Uterus (tissue), 3 donors: ENCODE measurements at regions not wholly inside any gene's neighbourhood (a gene's known extent, or its start where the extent isn't known, plus 50 kb on each side); places are given as distances from the start of the nearest gene placed in this dataset.

Experiments used
- DNase-seq, 2 donors: peaks; one replicate each; pipeline ENCODE4 v3.0.0-alpha.2; 2019 to 2020
- H3K27ac ChIP-seq, 2 donors: fragments of 200-600 bp; sonication (generic); 1 replicate in 1 of 2; 2 replicates in 1 of 2; pipeline ENCODE4 v1.5.1; 2016 to 2018
- H3K27me3 ChIP-seq, 2 donors: fragments of 200-600 bp; sonication (generic); one replicate each; pipeline ENCODE4 v1.5.1; 2018 to 2019; ENCODE audit warnings: control low read depth in 1 of 2
- H3K36me3 ChIP-seq, 2 donors: fragments of 200-600 bp; sonication (generic); one replicate each; pipeline ENCODE4 v1.5.1; 2019; ENCODE audit warnings: control low read depth in 1 of 2
- H3K4me1 ChIP-seq, 2 donors: fragments of 200-600 bp; sonication (generic); one replicate each; pipeline ENCODE4 v1.5.1; 2018 to 2019; ENCODE audit warnings: control low read depth in 1 of 2
- H3K4me3 ChIP-seq, 2 donors: fragments of 200-600 bp; sonication (generic); 1 replicate in 1 of 2; 2 replicates in 1 of 2; pipeline ENCODE4 v1.5.1; 2018 to 2019; ENCODE audit warnings: mild to moderate bottlenecking in 1 of 2
- H3K9me3 ChIP-seq, 2 donors: fragments of 200-600 bp; sonication (generic); one replicate each; pipeline ENCODE4 v1.5.1; 2019; ENCODE audit warnings: control low read depth in 1 of 2
- CTCF ChIP-seq, 4 experiments: fragments of 200-600 bp in 2 of 4; fragments of 450-650 bp in 2 of 4; sonication (generic) in 2 of 4; IDR thresholded peaks; one replicate each; pipeline ENCODE4 v1.5.1; 2016 to 2019; ENCODE audit warnings: antibody characterized with exemption in 4 of 4, mild to moderate bottlenecking in 2 of 4, moderate library complexity in 1 of 4
- POLR2A ChIP-seq, 2 donors: fragments of 450-650 bp; IDR thresholded peaks; one replicate each; pipeline ENCODE4 v1.6.1; 2016; ENCODE audit warnings: antibody characterized with exemption in 2 of 2, mild to moderate bottlenecking in 1 of 2, moderate library complexity in 1 of 2
- intact Hi-C: fragments of 100-400 bp; cut with DNase I; formaldehyde crosslinking; loops from one replicate; pipeline ENCODE4 v1.15.1; 2023; ENCODE audit warnings: low total_unique reads
- donor health status: DM: yes; HTN: yes; CAD: no.

- intact Hi-C loops: no loop called here
- no peaks in the 10 kb centered on the region for H3K36me3 ChIP-seq
- no peaks in the 10 kb centered on the region for H3K27me3 ChIP-seq
- no peak overlapping the region for H3K27ac ChIP-seq
- H3K4me1 ChIP-seq: no peaks in the 10 kb centered on the region
- H3K9me3 ChIP-seq: no peaks in the 10 kb centered on the region
- no peak overlapping the region for H3K4me3 ChIP-seq
- TF ChIP-seq CTCF (IDR thresholded peaks at IDR 0.05) (no peak), POLR2A (IDR thresholded peaks at IDR 0.05) (no peak)
- DNase-seq: no peak
These were observed 85.7 kb upstream of the RALGPS2 start for GRCh38 chr1:178639326-178639725.

- no peak overlapping the region for H3K4me3 ChIP-seq
- TF ChIP-seq CTCF (IDR thresholded peaks at IDR 0.05): no peak
- TF ChIP-seq POLR2A (IDR thresholded peaks at IDR 0.05): no peak
- no peak for DNase-seq
- no peaks in the 10 kb centered on the region for H3K27me3 ChIP-seq
- H3K27ac ChIP-seq: no peak overlapping the region
- no peaks in the 10 kb centered on the region for H3K9me3 ChIP-seq
- no peaks in the 10 kb centered on the region for H3K36me3 ChIP-seq
- intact Hi-C loops: no loop called here
- no peaks in the 10 kb centered on the region for H3K4me1 ChIP-seq
These were observed 82.8 kb upstream of the RALGPS2 start for GRCh38 chr1:178642282-178642681.

- TF ChIP-seq POLR2A (IDR thresholded peaks at IDR 0.05) (no peak), CTCF (IDR thresholded peaks at IDR 0.05) (no peak)
- intact Hi-C loops: no loop called here
- Histone ChIP-seq H3K4me3 (no peak overlapping the region), H3K4me1 (no peaks in the 10 kb centered on the region), H3K9me3 (no peaks in the 10 kb centered on the region), H3K36me3 (no peaks in the 10 kb centered on the region), H3K27ac (no peak overlapping the region), H3K27me3 (no peaks in the 10 kb centered on the region)
- no peak for DNase-seq
These were observed 81.7 kb upstream of the RALGPS2 start for GRCh38 chr1:178643349-178643748.

- no peaks in the 10 kb centered on the region for H3K27me3 ChIP-seq
- TF ChIP-seq CTCF (IDR thresholded peaks at IDR 0.05) (no peak), POLR2A (IDR thresholded peaks at IDR 0.05) (no peak)
- no peak for DNase-seq
- no peak overlapping the region for H3K4me3 ChIP-seq
- no peak overlapping the region for H3K27ac ChIP-seq
- no peaks in the 10 kb centered on the region for H3K4me1 ChIP-seq
- H3K36me3 ChIP-seq: no peaks in the 10 kb centered on the region
- H3K9me3 ChIP-seq: no peaks in the 10 kb centered on the region
- intact Hi-C loops: no loop called here
These were observed 81.2 kb upstream of the RALGPS2 start for GRCh38 chr1:178643831-178644230.

GRCh38 chr1:178644308-178645120 lies 80.5 kb upstream of the RALGPS2 start:
- H3K9me3 ChIP-seq: no peaks in the 10 kb centered on the region
- TF ChIP-seq POLR2A (IDR thresholded peaks at IDR 0.05) (no peak), CTCF (IDR thresholded peaks at IDR 0.05) (no peak)
- H3K4me1 ChIP-seq: no peaks in the 10 kb centered on the region
- no peaks in the 10 kb centered on the region for H3K36me3 ChIP-seq
- DNase-seq: peak in 1 of 2 donors; percentile 22
- no peaks in the 10 kb centered on the region for H3K27me3 ChIP-seq
- H3K4me3 ChIP-seq: no peak overlapping the region
- intact Hi-C loops: no loop called here
- no peak overlapping the region for H3K27ac ChIP-seq
